KMS-11 (cell line): ENCODE measurements at regions not wholly inside any gene's neighbourhood (a gene's known extent, or its start where the extent isn't known, plus 50 kb on each side); places are given as distances from the start of the nearest gene placed in this dataset.
"Not testable (repeated sequence)": the region's sequence is repeated elsewhere in the genome, so short reads cannot be mapped to it uniquely, and the experiment has no call there.

ENCODE experiments used
- H2AFZ ChIP-seq: fragments of 200-600 bp; sonication (generic); 2 replicates; pipeline ENCODE4 v1.6.1; 2016; ENCODE audit warnings: antibody characterized with exemption, mixed run types, low read depth
- H3K27ac ChIP-seq: fragments of 200-600 bp; sonication (generic); 2 replicates; pipeline ENCODE4 v1.6.1; 2016; ENCODE audit warnings: mild to moderate bottlenecking, mixed run types
- H3K27me3 ChIP-seq: fragments of 200-600 bp; sonication (generic); 2 replicates; pipeline ENCODE4 v1.6.1; 2017; ENCODE audit warnings: mild to moderate bottlenecking, low read depth, mixed run types, moderate library complexity; ENCODE audit not compliant: insufficient read depth
- H3K36me3 ChIP-seq: fragments of 200-600 bp; sonication (generic); 2 replicates; pipeline ENCODE4 v1.6.1; 2017; ENCODE audit warnings: mild to moderate bottlenecking, mixed run types; ENCODE audit not compliant: insufficient read depth
- H3K4me1 ChIP-seq: fragments of 200-600 bp; sonication (generic); 2 replicates; pipeline ENCODE4 v1.6.1; 2016; ENCODE audit warnings: mild to moderate bottlenecking, low read depth, mixed run types; ENCODE audit not compliant: poor library complexity, severe bottlenecking
- H3K4me2 ChIP-seq: fragments of 200-600 bp; sonication (generic); 2 replicates; pipeline ENCODE4 v1.7.0; 2016; ENCODE audit warnings: mild to moderate bottlenecking, mixed run types
- H3K4me3 ChIP-seq: fragments of 200-600 bp; sonication (generic); IDR thresholded peaks from 2 replicates; pipeline ENCODE4 v1.6.1; 2017; ENCODE audit warnings: low read depth, low read length, mixed read lengths; ENCODE audit not compliant: insufficient read depth
- H3K79me2 ChIP-seq: fragments of 200-600 bp; sonication (generic); 2 replicates; pipeline ENCODE4 v1.6.1; 2016; ENCODE audit warnings: low read depth, mixed run types; ENCODE audit not compliant: insufficient read depth
- H3K9ac ChIP-seq: fragments of 200-600 bp; sonication (generic); 2 replicates; pipeline ENCODE4 v1.6.1; 2016; ENCODE audit warnings: mild to moderate bottlenecking, mixed run types
- H4K20me1 ChIP-seq: fragments of 200-600 bp; sonication (generic); 2 replicates; pipeline ENCODE4 v1.6.1; 2016; ENCODE audit warnings: mild to moderate bottlenecking, mixed run types; ENCODE audit not compliant: insufficient read depth
- TF ChIP-seq, protein P1 (sequence below): fragments of 200-600 bp; sonication (generic); conservative IDR thresholded peaks from 2 replicates; pipeline ENCODE4 v1.6.1; 2017; ENCODE audit warnings: low read depth, mild to moderate bottlenecking, antibody characterized with exemption, low read length, moderate library complexity, mixed read lengths

DNA sequence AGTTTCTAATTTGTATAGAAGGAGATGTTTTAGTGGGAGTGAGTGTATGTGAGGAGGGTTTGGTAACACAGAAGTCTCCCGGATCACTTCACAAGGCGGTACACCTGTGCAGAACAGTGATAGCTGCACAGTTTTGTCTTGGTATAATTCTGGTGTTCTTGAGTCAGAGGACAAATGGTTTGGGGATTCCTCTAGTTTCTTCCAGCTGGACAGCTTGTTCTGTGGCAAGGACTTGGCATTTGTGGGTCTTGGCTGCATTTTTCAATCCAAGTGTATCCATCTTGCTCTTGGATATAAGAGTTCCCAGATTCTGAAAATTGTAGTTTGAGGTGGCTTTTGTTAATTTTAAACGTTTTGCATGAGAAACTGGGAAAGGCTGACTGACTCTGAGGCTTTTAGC, 135.7 kb downstream of the AHR start:
- H3K4me3 ChIP-seq, result no peak overlapping the region
- no peak overlapping the region for H2AFZ ChIP-seq
- no peak overlapping the region for H3K4me2 ChIP-seq
- no peaks in the 10 kb centered on the region for H3K79me2 ChIP-seq
- H3K27ac ChIP-seq, result no peak overlapping the region
- H3K27me3 ChIP-seq, result no peaks in the 10 kb centered on the region
- no peaks in the 10 kb centered on the region for H3K4me1 ChIP-seq
- no peaks in the 10 kb centered on the region for H4K20me1 ChIP-seq
- TF ChIP-seq, protein P1, sequence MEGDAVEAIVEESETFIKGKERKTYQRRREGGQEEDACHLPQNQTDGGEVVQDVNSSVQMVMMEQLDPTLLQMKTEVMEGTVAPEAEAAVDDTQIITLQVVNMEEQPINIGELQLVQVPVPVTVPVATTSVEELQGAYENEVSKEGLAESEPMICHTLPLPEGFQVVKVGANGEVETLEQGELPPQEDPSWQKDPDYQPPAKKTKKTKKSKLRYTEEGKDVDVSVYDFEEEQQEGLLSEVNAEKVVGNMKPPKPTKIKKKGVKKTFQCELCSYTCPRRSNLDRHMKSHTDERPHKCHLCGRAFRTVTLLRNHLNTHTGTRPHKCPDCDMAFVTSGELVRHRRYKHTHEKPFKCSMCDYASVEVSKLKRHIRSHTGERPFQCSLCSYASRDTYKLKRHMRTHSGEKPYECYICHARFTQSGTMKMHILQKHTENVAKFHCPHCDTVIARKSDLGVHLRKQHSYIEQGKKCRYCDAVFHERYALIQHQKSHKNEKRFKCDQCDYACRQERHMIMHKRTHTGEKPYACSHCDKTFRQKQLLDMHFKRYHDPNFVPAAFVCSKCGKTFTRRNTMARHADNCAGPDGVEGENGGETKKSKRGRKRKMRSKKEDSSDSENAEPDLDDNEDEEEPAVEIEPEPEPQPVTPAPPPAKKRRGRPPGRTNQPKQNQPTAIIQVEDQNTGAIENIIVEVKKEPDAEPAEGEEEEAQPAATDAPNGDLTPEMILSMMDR, result no peak
- H3K9ac ChIP-seq, result no peak overlapping the region
- H3K36me3 ChIP-seq, result no peaks in the 10 kb centered on the region

DNA sequence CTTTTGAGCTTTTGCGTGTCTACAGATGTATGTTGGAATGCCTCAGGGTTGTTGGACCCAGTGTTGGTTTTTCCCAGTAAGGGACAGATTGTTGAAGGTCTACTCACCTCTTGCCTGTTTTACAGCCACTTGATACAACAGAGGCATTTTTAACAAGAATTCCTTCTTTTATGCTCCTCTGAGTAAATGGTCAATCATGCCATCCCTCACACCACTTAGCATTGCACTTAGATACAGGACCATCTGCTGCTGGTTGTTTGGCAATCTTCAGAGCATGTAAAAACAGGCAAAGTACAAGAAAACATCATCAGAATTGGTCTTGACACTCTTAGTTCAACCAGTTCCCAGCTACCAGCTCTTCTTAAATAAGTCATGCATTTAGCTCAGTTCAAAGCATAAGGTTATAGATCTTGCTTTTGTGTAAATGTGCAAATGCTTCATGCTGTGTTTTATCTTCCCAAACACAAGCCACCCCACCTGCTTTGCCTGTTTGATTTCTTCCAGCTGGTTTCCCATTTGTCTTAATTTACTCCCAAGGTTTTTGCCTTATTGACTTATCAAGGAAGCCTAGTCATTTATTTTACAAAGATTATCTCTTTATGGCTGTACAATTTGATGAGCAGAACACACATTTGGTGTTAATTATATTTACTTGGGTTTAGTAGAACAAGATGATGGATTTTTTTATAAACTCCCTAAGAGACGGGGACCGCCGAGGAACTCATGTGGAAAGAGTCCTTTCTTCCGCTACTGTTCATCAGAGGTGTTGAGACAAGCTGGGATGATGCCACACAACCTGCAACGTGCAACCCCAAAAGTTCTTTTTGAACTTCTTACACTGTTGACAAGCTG, 136.6 kb downstream of the AHR start:
- Histone ChIP-seq H3K4me2 (no peak overlapping the region), H4K20me1 (no peaks in the 10 kb centered on the region), H3K36me3 (no peaks in the 10 kb centered on the region), H3K4me3 (no peak overlapping the region), H3K27ac (no peak overlapping the region), H3K9ac (no peak overlapping the region), H3K79me2 (no peaks in the 10 kb centered on the region), H3K27me3 (no peaks in the 10 kb centered on the region), H3K4me1 (no peaks in the 10 kb centered on the region), H2AFZ (no peak overlapping the region)
- TF ChIP-seq, protein P1, result no peak

DNA sequence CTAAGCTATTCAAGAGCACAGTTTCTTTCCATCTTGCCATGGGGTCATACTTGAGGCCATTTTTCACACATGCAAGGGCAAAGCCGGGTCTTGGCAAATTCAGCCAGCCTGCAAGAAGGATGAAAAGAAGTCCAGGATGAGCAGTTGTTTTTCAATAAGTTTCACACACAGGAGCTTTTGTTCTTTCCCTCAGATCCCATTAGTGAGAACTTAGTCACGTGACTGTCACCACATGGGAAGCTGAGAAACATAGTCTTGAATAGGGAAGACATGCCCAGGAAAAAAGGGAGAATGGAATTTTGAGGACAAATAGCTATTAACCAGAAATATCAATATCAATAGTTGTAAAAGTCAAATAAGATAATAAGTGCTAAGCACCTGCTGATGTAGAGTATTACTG, 137.7 kb downstream of the AHR start:
- H3K27ac ChIP-seq, result no peak overlapping the region
- no peaks in the 10 kb centered on the region for H4K20me1 ChIP-seq
- H2AFZ ChIP-seq, result no peak overlapping the region
- H3K27me3 ChIP-seq, result no peaks in the 10 kb centered on the region
- H3K4me1 ChIP-seq, result no peaks in the 10 kb centered on the region
- TF ChIP-seq, protein P1, result no peak
- H3K36me3 ChIP-seq, result no peaks in the 10 kb centered on the region
- no peaks in the 10 kb centered on the region for H3K79me2 ChIP-seq
- no peak overlapping the region for H3K9ac ChIP-seq
- no peak overlapping the region for H3K4me3 ChIP-seq
- no peak overlapping the region for H3K4me2 ChIP-seq

DNA sequence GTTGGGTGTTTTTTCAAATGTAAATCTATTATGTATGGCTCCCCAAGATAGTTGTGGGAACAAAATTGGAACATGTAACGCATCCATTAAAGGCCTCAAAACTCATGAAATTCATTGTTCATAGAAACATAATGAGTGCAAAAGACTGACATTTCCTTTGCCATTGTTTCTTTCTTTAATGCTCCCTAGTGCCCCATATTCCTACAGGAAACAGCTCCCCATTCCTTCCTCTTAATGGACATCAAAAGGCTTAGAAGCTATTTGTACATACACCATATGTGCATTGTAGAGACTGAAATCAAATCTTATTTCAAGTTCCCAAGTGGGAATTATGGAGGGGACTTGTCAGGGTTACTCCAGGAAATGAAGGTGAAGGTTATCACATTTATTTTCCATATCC, 139.1 kb downstream of the AHR start:
- Histone ChIP-seq H3K79me2 (no peaks in the 10 kb centered on the region), H2AFZ (no peak overlapping the region), H3K4me1 (no peaks in the 10 kb centered on the region), H3K27me3 (no peaks in the 10 kb centered on the region), H4K20me1 (no peaks in the 10 kb centered on the region), H3K36me3 (no peaks in the 10 kb centered on the region), H3K9ac (no peak overlapping the region), H3K4me2 (no peak overlapping the region), H3K27ac (no peak overlapping the region), H3K4me3 (no peak overlapping the region)
- TF ChIP-seq, protein P1, result no peak

DNA sequence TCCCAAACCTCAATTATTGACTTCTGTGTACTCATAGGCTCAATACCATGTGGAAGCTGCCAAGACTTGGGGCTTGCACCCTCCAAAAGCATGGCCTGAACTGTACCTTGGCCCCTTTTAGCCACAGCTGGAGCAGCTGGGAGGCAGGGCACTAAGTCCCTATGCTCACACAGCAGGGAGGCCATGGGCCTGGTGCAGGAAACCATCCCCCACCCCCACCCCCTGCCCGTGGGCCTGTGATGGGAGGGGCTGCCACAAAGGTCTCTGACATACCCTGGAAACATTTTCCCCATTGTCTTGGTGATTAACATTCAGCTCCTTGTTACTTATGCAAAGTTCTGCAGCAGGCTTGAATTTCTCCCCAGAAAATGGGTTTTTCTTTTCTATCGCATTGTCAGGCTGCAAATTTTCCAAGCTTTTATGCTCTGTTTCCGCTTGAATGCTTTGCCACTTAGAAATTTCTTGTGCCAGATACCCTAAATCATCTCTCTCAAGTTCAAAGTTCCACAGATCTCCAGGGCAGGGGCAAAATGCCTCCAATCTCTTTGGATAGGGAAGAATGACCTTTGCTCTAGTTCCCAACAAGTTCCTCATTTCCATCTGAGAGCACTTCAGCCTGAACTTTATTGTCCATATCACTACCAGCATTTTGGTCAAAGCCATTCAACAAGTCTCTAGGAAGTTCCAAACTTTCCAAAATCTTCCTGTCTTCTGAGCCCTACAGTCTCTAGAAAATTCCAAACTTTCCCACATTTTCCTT, 141.8 kb downstream of the AHR start:
- H3K79me2 ChIP-seq, H3K4me1 ChIP-seq: not testable (repeated sequence)

More for the DNA sequence above, 141.8 kb downstream of the AHR start:
- not testable (repeated sequence) for H2AFZ ChIP-seq, H3K9ac ChIP-seq, H3K27ac ChIP-seq, H3K27me3 ChIP-seq, H3K4me3 ChIP-seq, H4K20me1 ChIP-seq, H3K36me3 ChIP-seq, H3K4me2 ChIP-seq
